ENCODE measurements at regions not wholly inside any gene's neighbourhood (a gene's known extent, or its start where the extent isn't known, plus 50 kb on each side); places are given as distances from the start of the nearest gene placed in this dataset.

- TF ChIP-seq CTCF (conservative IDR thresholded peaks at IDR 0.05; ENCODE audit: low read depth, low read length) (no peak), EZH2phosphoT487 (IDR thresholded peaks at IDR 0.05; ENCODE audit: borderline replicate concordance, low read length) (no peak), EZH2 (IDR thresholded peaks at IDR 0.05; ENCODE audit: low read length, unreplicated experiment) (no peak)
These were observed 254.9 kb downstream of the AACS start for GRCh38 chr12:125320177-125320576.

Data from PC-3 (cell line).